MM.1S (cell line): ENCODE measurements at regions not wholly inside any gene's neighbourhood (a gene's known extent, or its start where the extent isn't known, plus 50 kb on each side); places are given as distances from the start of the nearest gene placed in this dataset.

Source experiments
- EZH2phosphoT487 ChIP-seq: fragments of 300-600 bp; sonication (generic); IDR thresholded peaks from 2 replicates; pipeline ENCODE4 v1.6.1; 2018; ENCODE audit warnings: antibody characterized with exemption, low read length
- TF ChIP-seq, protein P1 (sequence below): fragments of 300-600 bp; sonication (generic); IDR thresholded peaks from 2 replicates; pipeline ENCODE4 v1.5.1; 2016; ENCODE audit warnings: antibody characterized with exemption, low read length, mixed read lengths

DNA sequence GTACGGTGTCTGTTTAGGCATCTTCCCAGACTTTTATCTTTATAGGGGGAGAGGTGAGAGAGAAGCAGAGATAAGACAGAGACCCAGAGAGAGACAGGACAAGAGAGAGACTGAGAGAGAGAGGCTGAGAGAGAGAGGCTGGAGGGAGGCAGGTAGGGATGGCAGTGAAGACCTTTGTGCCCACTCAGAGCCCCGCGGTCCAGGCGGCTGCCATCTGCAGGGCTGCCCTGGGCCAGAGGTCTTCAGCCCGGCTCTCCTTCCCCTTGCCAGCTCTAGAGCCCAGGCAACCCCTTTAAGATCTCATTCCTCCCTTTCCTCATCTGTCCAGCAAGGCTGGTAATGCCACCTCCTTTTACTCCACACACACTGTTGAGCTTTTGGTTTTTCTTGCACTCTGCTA lies 610.0 kb downstream of the GALR1 start:
- TF ChIP-seq, protein P1, sequence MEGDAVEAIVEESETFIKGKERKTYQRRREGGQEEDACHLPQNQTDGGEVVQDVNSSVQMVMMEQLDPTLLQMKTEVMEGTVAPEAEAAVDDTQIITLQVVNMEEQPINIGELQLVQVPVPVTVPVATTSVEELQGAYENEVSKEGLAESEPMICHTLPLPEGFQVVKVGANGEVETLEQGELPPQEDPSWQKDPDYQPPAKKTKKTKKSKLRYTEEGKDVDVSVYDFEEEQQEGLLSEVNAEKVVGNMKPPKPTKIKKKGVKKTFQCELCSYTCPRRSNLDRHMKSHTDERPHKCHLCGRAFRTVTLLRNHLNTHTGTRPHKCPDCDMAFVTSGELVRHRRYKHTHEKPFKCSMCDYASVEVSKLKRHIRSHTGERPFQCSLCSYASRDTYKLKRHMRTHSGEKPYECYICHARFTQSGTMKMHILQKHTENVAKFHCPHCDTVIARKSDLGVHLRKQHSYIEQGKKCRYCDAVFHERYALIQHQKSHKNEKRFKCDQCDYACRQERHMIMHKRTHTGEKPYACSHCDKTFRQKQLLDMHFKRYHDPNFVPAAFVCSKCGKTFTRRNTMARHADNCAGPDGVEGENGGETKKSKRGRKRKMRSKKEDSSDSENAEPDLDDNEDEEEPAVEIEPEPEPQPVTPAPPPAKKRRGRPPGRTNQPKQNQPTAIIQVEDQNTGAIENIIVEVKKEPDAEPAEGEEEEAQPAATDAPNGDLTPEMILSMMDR = no peak
- no peak for TF ChIP-seq EZH2phosphoT487
